Activated T-cell treated with anti-CD3 and anti-CD28 coated beads, Interleukin-2, amount 50 U/mL, for 72 hours (primary cell): ENCODE measurements at regions not wholly inside any gene's neighbourhood (a gene's known extent, or its start where the extent isn't known, plus 50 kb on each side); places are given as distances from the start of the nearest gene placed in this dataset.
"Not testable (repeated sequence)": the region's sequence is repeated elsewhere in the genome, so short reads cannot be mapped to it uniquely, and the experiment has no call there.

Experiments used
- ATAC-seq, 2 donors: fragments of 150-1000 bp; cut with Tn5 transposase; replicated peaks in 1 of 2; 2 replicates each; pipeline ENCODE4 v1.10.0; 2021; ENCODE audit warnings: moderate library complexity in 2 of 2, mild to moderate bottlenecking in 1 of 2
- DNase-seq, 2 donors: peaks; one replicate each; pipeline ENCODE4 v3.0.0; 2021 to 2022; ENCODE audit warnings: mixed read lengths in 1 of 2
- H3K27ac Mint-ChIP-seq: one replicate; pipeline ENCODE4 v1.8.0; 2022; ENCODE audit warnings: mild to moderate bottlenecking, moderate library complexity, mixed read lengths
- H3K27me3 Mint-ChIP-seq: one replicate; pipeline ENCODE4 v1.8.0; 2022; ENCODE audit warnings: low read depth, mixed read lengths
- H3K36me3 Mint-ChIP-seq, 2 donors: one replicate each; pipeline ENCODE4 v1.8.0; 2022; ENCODE audit warnings: mixed read lengths in 2 of 2, mild to moderate bottlenecking in 1 of 2; ENCODE audit not compliant: insufficient read depth in 2 of 2
- H3K4me1 Mint-ChIP-seq: one replicate; pipeline ENCODE4 v1.8.0; 2022; ENCODE audit warnings: low read depth, mixed read lengths
- H3K4me3 Mint-ChIP-seq, 2 donors: one replicate each; pipeline ENCODE4 v1.8.0; 2022; ENCODE audit warnings: mild to moderate bottlenecking in 2 of 2, mixed read lengths in 2 of 2, moderate library complexity in 2 of 2
- H3K9me3 Mint-ChIP-seq, 2 donors: one replicate each; pipeline ENCODE4 v1.8.0; 2022; ENCODE audit warnings: mixed read lengths in 2 of 2

GRCh38 chr11:41775296-41775695 is 315.8 kb upstream of the LRRC4C start:
- H3K9me3 Mint-ChIP-seq, result peaks cover 7 to 8% of the 10 kb centered on the region in 2 donors
- no peak overlapping the region for H3K4me3 Mint-ChIP-seq
- no peaks in the 10 kb centered on the region for H3K36me3 Mint-ChIP-seq
- DNase-seq (no peak), ATAC-seq (no peak)
- H3K27me3 Mint-ChIP-seq, result no peaks in the 10 kb centered on the region
- no peaks in the 10 kb centered on the region for H3K4me1 Mint-ChIP-seq
- no peak overlapping the region for H3K27ac Mint-ChIP-seq

- H3K27me3 Mint-ChIP-seq, result no peaks in the 10 kb centered on the region
- no peaks in the 10 kb centered on the region for H3K4me1 Mint-ChIP-seq
- DNase-seq (no peak), ATAC-seq (no peak)
- no peaks in the 10 kb centered on the region for H3K36me3 Mint-ChIP-seq
- H3K9me3 Mint-ChIP-seq, result peaks cover 8 to 10% of the 10 kb centered on the region in 2 donors
- no peak overlapping the region for H3K4me3 Mint-ChIP-seq
- no peak overlapping the region for H3K27ac Mint-ChIP-seq
Measured at GRCh38 chr11:41779401-41779960, 320.0 kb upstream of the LRRC4C start.

- Mint-ChIP-seq H3K9me3 (peaks cover 7 to 12% of the 10 kb centered on the region in 2 donors), H3K36me3 (no peaks in the 10 kb centered on the region), H3K27ac (no peak overlapping the region), H3K4me3 (no peak overlapping the region), H3K27me3 (no peaks in the 10 kb centered on the region), H3K4me1 (no peaks in the 10 kb centered on the region)
- ATAC-seq, result no peak
- DNase-seq, result no peak
Measured at GRCh38 chr11:41781441-41781840, 322.0 kb upstream of the LRRC4C start.

- no peaks in the 10 kb centered on the region for H3K27me3 Mint-ChIP-seq
- no peak overlapping the region for H3K4me3 Mint-ChIP-seq
- peaks cover 0 to 3% of the 10 kb centered on the region in 2 donors for H3K36me3 Mint-ChIP-seq
- no peak overlapping the region for H3K27ac Mint-ChIP-seq
- ATAC-seq, result no peak
- H3K4me1 Mint-ChIP-seq, result no peaks in the 10 kb centered on the region
- DNase-seq, result no peak
- peaks cover 2 to 7% of the 10 kb centered on the region in 2 donors for H3K9me3 Mint-ChIP-seq
Measured at GRCh38 chr11:41784513-41785335, 325.3 kb upstream of the LRRC4C start.

- peaks cover 0 to 3% of the 10 kb centered on the region in 2 donors for H3K36me3 Mint-ChIP-seq
- H3K9me3 Mint-ChIP-seq, result peaks cover 2 to 7% of the 10 kb centered on the region in 2 donors
- H3K4me3 Mint-ChIP-seq, result no peak overlapping the region
- no peak for ATAC-seq
- no peak overlapping the region for H3K27ac Mint-ChIP-seq
- DNase-seq, result no peak
- H3K4me1 Mint-ChIP-seq, result no peaks in the 10 kb centered on the region
- no peaks in the 10 kb centered on the region for H3K27me3 Mint-ChIP-seq
Measured at GRCh38 chr11:41786087-41786486, 326.6 kb upstream of the LRRC4C start.

GRCh38 chr11:41788177-41788576 is 328.7 kb upstream of the LRRC4C start:
- Mint-ChIP-seq H3K27ac (no peak overlapping the region), H3K27me3 (no peaks in the 10 kb centered on the region), H3K36me3 (peaks cover 0 to 5% of the 10 kb centered on the region in 2 donors), H3K4me3 (no peak overlapping the region), H3K4me1 (no peaks in the 10 kb centered on the region), H3K9me3 (peaks cover 4 to 8% of the 10 kb centered on the region in 2 donors)
- DNase-seq (no peak), ATAC-seq (no peak)

GRCh38 chr11:41789376-41789775 is 329.9 kb upstream of the LRRC4C start:
- ATAC-seq (no peak), DNase-seq (no peak)
- H3K36me3 Mint-ChIP-seq, result peaks cover 0 to 5% of the 10 kb centered on the region in 2 donors
- H3K4me3 Mint-ChIP-seq, result no peak overlapping the region
- no peaks in the 10 kb centered on the region for H3K27me3 Mint-ChIP-seq
- H3K27ac Mint-ChIP-seq, result no peak overlapping the region
- H3K4me1 Mint-ChIP-seq, result no peaks in the 10 kb centered on the region
- peaks cover 4 to 8% of the 10 kb centered on the region in 2 donors for H3K9me3 Mint-ChIP-seq

GRCh38 chr11:41795004-41795403 is 335.6 kb upstream of the LRRC4C start:
- ATAC-seq, result no peak
- no peaks in the 10 kb centered on the region for H3K4me1 Mint-ChIP-seq
- H3K27me3 Mint-ChIP-seq, result no peaks in the 10 kb centered on the region
- peaks cover 2 to 8% of the 10 kb centered on the region in 2 donors for H3K9me3 Mint-ChIP-seq
- H3K36me3 Mint-ChIP-seq, result peaks cover 0 to 2% of the 10 kb centered on the region in 2 donors
- no peak for DNase-seq
- H3K4me3 Mint-ChIP-seq, result no peak overlapping the region
- no peak overlapping the region for H3K27ac Mint-ChIP-seq

GRCh38 chr11:41799754-41800153 is 340.3 kb upstream of the LRRC4C start:
- Mint-ChIP-seq H3K4me1 (no peaks in the 10 kb centered on the region), H3K36me3 (peaks cover 0 to 4% of the 10 kb centered on the region in 2 donors), H3K27ac (no peak overlapping the region), H3K27me3 (no peaks in the 10 kb centered on the region), H3K4me3 (no peak overlapping the region), H3K9me3 (peaks cover 6 to 11% of the 10 kb centered on the region in 2 donors)
- no peak for DNase-seq
- no peak for ATAC-seq

- peaks cover 6 to 13% of the 10 kb centered on the region in 2 donors for H3K9me3 Mint-ChIP-seq
- H3K4me1 Mint-ChIP-seq, result no peaks in the 10 kb centered on the region
- H3K27me3 Mint-ChIP-seq, result no peaks in the 10 kb centered on the region
- H3K4me3 Mint-ChIP-seq, result no peak overlapping the region
- DNase-seq, result no peak
- ATAC-seq, result no peak
- H3K36me3 Mint-ChIP-seq, result peaks cover 0 to 4% of the 10 kb centered on the region in 2 donors
- no peak overlapping the region for H3K27ac Mint-ChIP-seq
Measured at GRCh38 chr11:41803895-41804294, 344.4 kb upstream of the LRRC4C start.

GRCh38 chr11:41816396-41816795 is 356.9 kb upstream of the LRRC4C start:
- Mint-ChIP-seq H3K4me3 (no peak overlapping the region), H3K4me1 (no peaks in the 10 kb centered on the region), H3K9me3 (peaks cover 3 to 11% of the 10 kb centered on the region in 2 donors), H3K27me3 (no peaks in the 10 kb centered on the region), H3K27ac (no peak overlapping the region), H3K36me3 (peaks cover 0 to 1% of the 10 kb centered on the region in 2 donors)
- DNase-seq (no peak), ATAC-seq (no peak)

GRCh38 chr11:41824287-41824686 is 364.8 kb upstream of the LRRC4C start:
- not testable (repeated sequence) for H3K27me3 Mint-ChIP-seq, H3K27ac Mint-ChIP-seq, H3K4me3 Mint-ChIP-seq, DNase-seq, H3K36me3 Mint-ChIP-seq, H3K4me1 Mint-ChIP-seq, ATAC-seq
- peaks cover 8 to 20% of the 10 kb centered on the region in 2 donors for H3K9me3 Mint-ChIP-seq

GRCh38 chr11:41826085-41826484 is 366.6 kb upstream of the LRRC4C start:
- H3K27me3 Mint-ChIP-seq, result no peaks in the 10 kb centered on the region
- no peak for DNase-seq
- H3K4me3 Mint-ChIP-seq, result no peak overlapping the region
- ATAC-seq, result no peak
- H3K9me3 Mint-ChIP-seq, result peaks cover 10 to 18% of the 10 kb centered on the region in 2 donors
- H3K4me1 Mint-ChIP-seq, result no peaks in the 10 kb centered on the region
- no peak overlapping the region for H3K27ac Mint-ChIP-seq
- peaks cover 1 to 5% of the 10 kb centered on the region in 2 donors for H3K36me3 Mint-ChIP-seq
